GM10266 (cell line): ENCODE measurements at regions not wholly inside any gene's neighbourhood (a gene's known extent, or its start where the extent isn't known, plus 50 kb on each side); places are given as distances from the start of the nearest gene placed in this dataset.

Source experiments
- DNase-seq: peaks from one replicate; pipeline ENCODE4 v3.0.0; 2012; ENCODE audit errors: extremely low spot score
- CTCF ChIP-seq: IDR thresholded peaks from 2 replicates; pipeline ENCODE4 v1.5.1; 2012; ENCODE audit warnings: mild to moderate bottlenecking, low read depth; ENCODE audit not compliant: control insufficient read depth, insufficient read depth; ENCODE audit errors: missing control alignments

GRCh38 chr20:22931653-22932608 lies 103.2 kb upstream of the SSTR4 start:
- no peak for DNase-seq
- no peak for TF ChIP-seq CTCF

DNA sequence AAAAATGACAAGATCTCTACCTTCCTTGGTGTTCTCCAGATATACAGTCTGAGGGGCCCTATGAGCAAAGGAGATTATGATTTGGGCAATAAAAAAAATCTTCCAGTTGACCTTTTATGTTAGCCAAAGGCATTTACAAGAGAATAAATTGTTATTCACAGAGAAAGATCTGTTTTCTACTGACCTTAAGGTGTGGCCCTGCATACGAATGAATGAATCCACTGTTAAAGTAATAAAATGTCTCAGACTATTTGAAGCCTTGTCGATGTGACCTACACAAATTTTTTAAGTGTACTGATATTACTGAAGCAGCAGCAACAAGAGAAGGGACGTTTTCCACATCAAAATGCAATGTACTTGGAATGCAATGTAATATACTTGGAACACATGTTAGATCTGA lies 95.9 kb upstream of the SSTR4 start:
- no peak for DNase-seq

DNA sequence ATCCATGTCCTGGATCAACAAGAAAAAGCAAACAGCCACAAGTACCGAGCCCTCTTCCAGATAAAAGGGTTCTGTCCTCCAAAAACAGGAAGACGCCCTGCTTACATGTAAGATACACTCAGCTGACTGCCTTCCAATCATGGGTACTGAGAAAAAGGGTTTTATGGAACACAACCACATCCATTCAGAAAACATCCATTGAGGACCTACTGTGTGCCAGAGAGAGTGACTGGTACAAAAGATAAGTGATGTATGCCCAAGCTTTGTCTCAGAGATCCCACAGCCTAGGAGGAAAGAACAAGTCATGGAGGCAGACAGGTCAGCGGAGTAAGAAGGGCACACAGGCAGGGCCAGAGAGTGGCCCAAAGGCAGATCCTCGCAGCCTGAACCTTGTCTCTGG lies 94.8 kb upstream of the SSTR4 start:
- no peak for TF ChIP-seq CTCF

More for the DNA sequence above, 95.9 kb upstream of the SSTR4 start:
- no peak for TF ChIP-seq CTCF

DNA sequence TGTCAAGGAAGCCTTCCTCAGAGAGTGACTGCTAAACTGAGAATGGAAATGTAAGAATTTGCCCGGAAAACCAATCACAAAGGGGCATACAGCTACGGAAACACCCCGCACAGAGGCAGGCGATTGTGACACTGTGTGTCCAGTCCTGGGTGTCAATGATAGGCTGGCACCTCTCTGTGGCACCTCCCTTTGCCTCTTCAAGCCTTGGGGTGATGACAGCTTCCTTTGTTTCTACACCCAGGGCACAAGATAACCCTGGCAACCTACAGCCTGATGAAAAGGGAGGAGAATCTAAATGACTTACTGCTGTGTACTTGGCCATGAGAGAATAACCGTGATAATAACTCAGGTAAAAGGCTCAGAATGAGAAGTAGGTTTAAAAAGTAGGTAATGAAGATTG lies 93.6 kb upstream of the SSTR4 start:
- TF ChIP-seq CTCF = no peak
- DNase-seq = no peak

More for the DNA sequence above, 94.8 kb upstream of the SSTR4 start:
- DNase-seq = no peak

DNA sequence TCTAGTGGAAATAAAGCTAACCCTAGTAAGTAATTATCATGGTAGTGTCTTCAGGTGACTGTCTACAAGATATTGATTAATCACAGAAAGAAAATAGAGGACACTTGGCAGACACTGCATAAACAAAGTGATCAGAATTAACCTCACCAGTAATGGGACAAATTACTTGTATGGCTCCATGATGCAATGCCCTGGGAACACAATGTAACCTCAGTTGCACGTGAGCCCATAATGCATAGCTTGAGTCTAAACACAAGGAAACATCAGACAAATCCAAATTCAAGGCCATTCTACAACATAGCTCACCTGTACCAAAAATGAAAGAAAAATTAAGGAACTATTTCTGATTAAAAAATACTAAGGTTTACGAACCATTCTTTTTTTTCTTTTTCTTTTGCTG lies 92.4 kb upstream of the SSTR4 start:
- no peak for TF ChIP-seq CTCF
- no peak for DNase-seq

DNA sequence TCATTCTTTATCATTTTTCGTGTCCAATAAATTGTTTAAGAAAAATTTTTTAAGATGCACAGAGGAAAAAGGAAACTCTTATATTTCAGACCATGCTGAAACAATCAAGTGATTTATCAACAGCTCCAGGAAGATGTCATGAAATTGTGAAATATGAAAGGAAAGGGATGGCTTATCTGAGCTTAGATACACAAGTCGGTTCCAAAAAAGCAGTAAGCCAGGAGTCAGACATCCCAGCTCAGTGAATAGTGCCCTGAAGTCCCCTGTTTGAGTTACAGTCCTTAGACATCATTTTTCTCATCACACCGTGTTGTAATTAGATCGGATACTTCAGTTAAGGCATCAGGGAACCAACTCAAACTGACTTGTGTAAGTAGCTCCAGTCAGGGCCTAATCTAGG lies 91.0 kb upstream of the SSTR4 start:
- no peak for DNase-seq
- TF ChIP-seq CTCF = no peak

- DNase-seq = no peak
- TF ChIP-seq CTCF = no peak
Observed at GRCh38 chr20:22944936-22945335, 90.2 kb upstream of the SSTR4 start.
